ENCODE measurements at regions not wholly inside any gene's neighbourhood (a gene's known extent, or its start where the extent isn't known, plus 50 kb on each side); places are given as distances from the start of the nearest gene placed in this dataset.
A peak's percentile ranks its signal among the peaks of the same experiment; 100 is the strongest.

- Histone ChIP-seq H3K4me1 (peaks cover 26% of the 10 kb centered on the region), H3K27ac (no peak overlapping the region), H3K4me2 (no peak overlapping the region), H3K9me3 (no peaks in the 10 kb centered on the region), H3K4me3 (no peak overlapping the region)
- no peak for ATAC-seq
- FAIRE-seq: no peak
- WGBS (ENCODE audit: missing lambda C conversion rate): 31% methylated on average over 2 of the region's 2 CpGs
- TF ChIP-seq CBX2 (IDR thresholded peaks at IDR 0.05; ENCODE audit: borderline replicate concordance, low read depth) (no peak), PHF8 (IDR thresholded peaks at IDR 0.05; ENCODE audit: borderline replicate concordance, low read depth) (no peak), EHMT2 (IDR thresholded peaks at IDR 0.05; ENCODE audit: low read depth) (no peak), HDAC2 (IDR thresholded peaks at IDR 0.05) (no peak), BHLHE40 (IDR thresholded peaks at IDR 0.05; ENCODE audit: low read depth, low read length) (no peak), MAFK (IDR thresholded peaks at IDR 0.05; ENCODE audit: partially characterized antibody) (no peak), ZC3H11A (IDR thresholded peaks at IDR 0.05) (no peak), MYC (IDR thresholded peaks at IDR 0.05; ENCODE audit: borderline replicate concordance, low read length) (no peak), GATA3 (IDR thresholded peaks at IDR 0.05; ENCODE audit: borderline replicate concordance) (no peak), CBX8 (IDR thresholded peaks at IDR 0.05) (no peak), POLR2A (IDR thresholded peaks at IDR 0.05; ENCODE audit: low read length) (no peak), HOXB13 (CRISPR knock-in tag; IDR thresholded peaks at IDR 0.05; ENCODE audit: low read depth) (no peak), ZFP36 (IDR thresholded peaks at IDR 0.05; ENCODE audit: borderline replicate concordance, partially characterized antibody) (no peak)
- TF ChIP-seq, protein P1, sequence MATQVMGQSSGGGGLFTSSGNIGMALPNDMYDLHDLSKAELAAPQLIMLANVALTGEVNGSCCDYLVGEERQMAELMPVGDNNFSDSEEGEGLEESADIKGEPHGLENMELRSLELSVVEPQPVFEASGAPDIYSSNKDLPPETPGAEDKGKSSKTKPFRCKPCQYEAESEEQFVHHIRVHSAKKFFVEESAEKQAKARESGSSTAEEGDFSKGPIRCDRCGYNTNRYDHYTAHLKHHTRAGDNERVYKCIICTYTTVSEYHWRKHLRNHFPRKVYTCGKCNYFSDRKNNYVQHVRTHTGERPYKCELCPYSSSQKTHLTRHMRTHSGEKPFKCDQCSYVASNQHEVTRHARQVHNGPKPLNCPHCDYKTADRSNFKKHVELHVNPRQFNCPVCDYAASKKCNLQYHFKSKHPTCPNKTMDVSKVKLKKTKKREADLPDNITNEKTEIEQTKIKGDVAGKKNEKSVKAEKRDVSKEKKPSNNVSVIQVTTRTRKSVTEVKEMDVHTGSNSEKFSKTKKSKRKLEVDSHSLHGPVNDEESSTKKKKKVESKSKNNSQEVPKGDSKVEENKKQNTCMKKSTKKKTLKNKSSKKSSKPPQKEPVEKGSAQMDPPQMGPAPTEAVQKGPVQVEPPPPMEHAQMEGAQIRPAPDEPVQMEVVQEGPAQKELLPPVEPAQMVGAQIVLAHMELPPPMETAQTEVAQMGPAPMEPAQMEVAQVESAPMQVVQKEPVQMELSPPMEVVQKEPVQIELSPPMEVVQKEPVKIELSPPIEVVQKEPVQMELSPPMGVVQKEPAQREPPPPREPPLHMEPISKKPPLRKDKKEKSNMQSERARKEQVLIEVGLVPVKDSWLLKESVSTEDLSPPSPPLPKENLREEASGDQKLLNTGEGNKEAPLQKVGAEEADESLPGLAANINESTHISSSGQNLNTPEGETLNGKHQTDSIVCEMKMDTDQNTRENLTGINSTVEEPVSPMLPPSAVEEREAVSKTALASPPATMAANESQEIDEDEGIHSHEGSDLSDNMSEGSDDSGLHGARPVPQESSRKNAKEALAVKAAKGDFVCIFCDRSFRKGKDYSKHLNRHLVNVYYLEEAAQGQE (IDR thresholded peaks at IDR 0.05): no peak
- TF ChIP-seq, protein P2, sequence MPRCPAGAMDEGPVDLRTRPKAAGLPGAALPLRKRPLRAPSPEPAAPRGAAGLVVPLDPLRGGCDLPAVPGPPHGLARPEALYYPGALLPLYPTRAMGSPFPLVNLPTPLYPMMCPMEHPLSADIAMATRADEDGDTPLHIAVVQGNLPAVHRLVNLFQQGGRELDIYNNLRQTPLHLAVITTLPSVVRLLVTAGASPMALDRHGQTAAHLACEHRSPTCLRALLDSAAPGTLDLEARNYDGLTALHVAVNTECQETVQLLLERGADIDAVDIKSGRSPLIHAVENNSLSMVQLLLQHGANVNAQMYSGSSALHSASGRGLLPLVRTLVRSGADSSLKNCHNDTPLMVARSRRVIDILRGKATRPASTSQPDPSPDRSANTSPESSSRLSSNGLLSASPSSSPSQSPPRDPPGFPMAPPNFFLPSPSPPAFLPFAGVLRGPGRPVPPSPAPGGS (IDR thresholded peaks at IDR 0.05): no peak
- ChIA-PET POLR2A (no interaction called here), CTCF (interaction anchor here (0.6 to 1.3 kb wide), 2 partner anchors 12 to 264 kb away, joined by 3 read pairs; no protein-coding TSS in a partner anchor)
- DNase-seq (ENCODE audit: low read depth in 1 of 2, low spot score in 1 of 2): no peak
Measured at GRCh38 chr2:235381261-235381912, 112.5 kb upstream of the AGAP1 start.

GRCh38 chr2:235382179-235382578, 111.7 kb upstream of the AGAP1 start:
- ChIA-PET POLR2A (no interaction called here), CTCF (no interaction called here)
- TF ChIP-seq KDM1A (IDR thresholded peaks at IDR 0.05; ENCODE audit: low read depth) (no peak), MAFK (IDR thresholded peaks at IDR 0.05; ENCODE audit: partially characterized antibody) (peak; percentile 95)
- FAIRE-seq: no peak
- 75% methylated on average over 6 of the region's 6 CpGs for WGBS (ENCODE audit: missing lambda C conversion rate)
- Histone ChIP-seq H3K4me3 (no peak overlapping the region), H3K4me1 (peaks cover 22% of the 10 kb centered on the region), H3K4me2 (no peak overlapping the region), H3K27ac (no peak overlapping the region), H3K9me3 (no peaks in the 10 kb centered on the region)
- no peak for DNase-seq (ENCODE audit: low read depth in 1 of 2, low spot score in 1 of 2)
- ATAC-seq: no peak

- no peak for FAIRE-seq
Measured at GRCh38 chr2:235382601-235383000, 111.2 kb upstream of the AGAP1 start.

More at GRCh38 chr2:235382601-235383000, 111.2 kb upstream of the AGAP1 start:
- H3K9me3 ChIP-seq: no peaks in the 10 kb centered on the region
- DNase-seq (ENCODE audit: low read depth in 1 of 2, low spot score in 1 of 2) (no peak), ATAC-seq (no peak)
- WGBS (ENCODE audit: missing lambda C conversion rate): 90% methylated on average over 3 of the region's 3 CpGs
- TF ChIP-seq ZFP36 (IDR thresholded peaks at IDR 0.05; ENCODE audit: borderline replicate concordance, partially characterized antibody) (no peak), HEYL (CRISPR knock-in tag; IDR thresholded peaks at IDR 0.05) (no peak)
- no peak overlapping the region for H3K4me2 ChIP-seq
- ChIA-PET CTCF (no interaction called here), POLR2A (no interaction called here)
- H3K4me1 ChIP-seq: peaks cover 18% of the 10 kb centered on the region
- H3K27ac ChIP-seq: no peak overlapping the region; a peak in 1 of 6 replicates
- H3K4me3 ChIP-seq: no peak overlapping the region
